Right lobe of liver (tissue), 6 donors: ENCODE measurements at regions not wholly inside any gene's neighbourhood (a gene's known extent, or its start where the extent isn't known, plus 50 kb on each side); places are given as distances from the start of the nearest gene placed in this dataset.
A peak's percentile ranks its signal among the peaks of the same experiment; 100 is the strongest.

ENCODE experiments used
- ATAC-seq, 4 donors: fragments of 200-7000 bp; cut with Tn5 transposase; one replicate each; pipeline ENCODE4 v1.9.1; 2020; ENCODE audit warnings: mild to moderate bottlenecking in 4 of 4, moderate library complexity in 4 of 4
- DNase-seq, 3 donors: peaks; one replicate each; pipeline ENCODE4 v3.0.0-alpha.2; 2020
- H3K27ac ChIP-seq, 3 donors: fragments of 200-600 bp; one replicate each; pipeline ENCODE4 v1.8.0; 2022
- H3K27me3 ChIP-seq, 2 donors: fragments of 200-600 bp; one replicate each; pipeline ENCODE4 v1.8.0; 2022
- H3K36me3 ChIP-seq, 4 donors: fragments of 200-600 bp; sonication (generic) in 1 of 4; one replicate each; pipeline versions ENCODE4 v1.5.1 to v1.8.0; 2017 to 2022; ENCODE audit warnings: control low read depth in 1 of 4
- H3K4me1 ChIP-seq, 4 donors: fragments of 200-600 bp; sonication (generic) in 1 of 4; one replicate each; pipeline versions ENCODE4 v1.5.1 to v1.8.0; 2017 to 2022; ENCODE audit warnings: control low read depth in 1 of 4
- H3K4me3 ChIP-seq, 3 donors: fragments of 200-600 bp; one replicate each; pipeline ENCODE4 v1.8.0; 2022
- H3K9me3 ChIP-seq, 4 donors: fragments of 200-600 bp; sonication (generic) in 1 of 4; one replicate each; pipeline versions ENCODE4 v1.5.1 to v1.8.0; 2017 to 2022; ENCODE audit warnings: control low read depth in 1 of 4
- POLR2A ChIP-seq: fragments of 450-650 bp; IDR thresholded peaks from one replicate; pipeline ENCODE4 v1.6.1; 2017; ENCODE audit warnings: antibody characterized with exemption, mild to moderate bottlenecking
- WGBS: methylation state at CpG from one replicate; pipeline ENCODE4 v1.1.6; 2018; ENCODE audit warnings: low coverage, low lambda C conversion rate; ENCODE audit not compliant: insufficient coverage; ENCODE audit errors: missing lambda C conversion rate; 5-methylcytosine and 5-hydroxymethylcytosine counted together
- intact Hi-C, 2 donors: fragments of 100-400 bp; cut with DNase I; formaldehyde crosslinking; loops; one replicate each; pipeline versions ENCODE4 v1.11.2 to v1.14.1; 2022
- TF ChIP-seq, protein P1 (sequence below), 4 donors: fragments of 200-600 bp in 3 of 4; fragments of 450-650 bp in 1 of 4; IDR thresholded peaks; one replicate each; pipeline versions ENCODE4 v1.5.1 to v1.8.0; 2016 to 2022; ENCODE audit warnings: antibody characterized with exemption in 4 of 4, mild to moderate bottlenecking in 2 of 4
- donor health status: DM: no; HTN: yes; CAD: no.
- donor health status: DM: no; HTN: no; CAD: no.
- donor health status: DM: no; HTN: no; CAD: no.
- donor health status: DM: no; HTN: yes; CAD: no.
- donor health status: DM: no; HTN: yes; CAD: no.

DNA sequence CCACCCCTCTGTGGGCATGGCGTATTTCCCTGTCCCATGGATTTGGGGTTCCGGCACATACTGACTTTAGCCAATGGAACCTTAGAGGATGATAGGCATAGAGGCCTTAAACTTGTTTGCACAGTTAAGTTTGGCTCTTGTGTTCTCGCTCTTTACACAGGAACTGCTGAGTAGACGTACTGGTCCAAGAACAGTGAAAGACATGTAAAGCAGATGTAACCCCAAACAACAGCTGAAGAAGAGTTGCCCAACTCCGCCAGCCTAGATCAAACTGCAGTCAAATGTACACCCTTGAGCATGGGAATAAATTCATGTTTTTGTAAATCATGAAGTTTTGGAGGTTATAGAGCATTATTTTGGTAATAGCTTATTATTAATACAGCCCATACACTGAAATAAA lies 260.0 kb upstream of the NREP start:
- Histone ChIP-seq H3K36me3 (no peaks in the 10 kb centered on the region), H3K4me1 (peaks cover 0 to 6% (median 0%) of the 10 kb centered on the region in 4 donors), H3K27me3 (no peaks in the 10 kb centered on the region), H3K9me3 (no peaks in the 10 kb centered on the region), H3K27ac (no peak overlapping the region), H3K4me3 (no peak overlapping the region)
- TF ChIP-seq, protein P1, sequence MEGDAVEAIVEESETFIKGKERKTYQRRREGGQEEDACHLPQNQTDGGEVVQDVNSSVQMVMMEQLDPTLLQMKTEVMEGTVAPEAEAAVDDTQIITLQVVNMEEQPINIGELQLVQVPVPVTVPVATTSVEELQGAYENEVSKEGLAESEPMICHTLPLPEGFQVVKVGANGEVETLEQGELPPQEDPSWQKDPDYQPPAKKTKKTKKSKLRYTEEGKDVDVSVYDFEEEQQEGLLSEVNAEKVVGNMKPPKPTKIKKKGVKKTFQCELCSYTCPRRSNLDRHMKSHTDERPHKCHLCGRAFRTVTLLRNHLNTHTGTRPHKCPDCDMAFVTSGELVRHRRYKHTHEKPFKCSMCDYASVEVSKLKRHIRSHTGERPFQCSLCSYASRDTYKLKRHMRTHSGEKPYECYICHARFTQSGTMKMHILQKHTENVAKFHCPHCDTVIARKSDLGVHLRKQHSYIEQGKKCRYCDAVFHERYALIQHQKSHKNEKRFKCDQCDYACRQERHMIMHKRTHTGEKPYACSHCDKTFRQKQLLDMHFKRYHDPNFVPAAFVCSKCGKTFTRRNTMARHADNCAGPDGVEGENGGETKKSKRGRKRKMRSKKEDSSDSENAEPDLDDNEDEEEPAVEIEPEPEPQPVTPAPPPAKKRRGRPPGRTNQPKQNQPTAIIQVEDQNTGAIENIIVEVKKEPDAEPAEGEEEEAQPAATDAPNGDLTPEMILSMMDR (IDR thresholded peaks at IDR 0.05): no peak
- no peak for TF ChIP-seq POLR2A
- WGBS: 90% methylated on average over 5 of the region's 5 CpGs
- intact Hi-C loops: no loop called here
- ATAC-seq (no peak), DNase-seq (no peak)

GRCh38 chr5:112014783-112015395 lies 257.9 kb upstream of the NREP start:
- Histone ChIP-seq H3K27ac (no peak overlapping the region), H3K4me1 (peaks cover 0 to 8% (median 0%) of the 10 kb centered on the region in 4 donors), H3K36me3 (no peaks in the 10 kb centered on the region), H3K4me3 (no peak overlapping the region), H3K9me3 (no peaks in the 10 kb centered on the region), H3K27me3 (no peaks in the 10 kb centered on the region)
- intact Hi-C loops: no loop called here
- DNase-seq (no peak), ATAC-seq (no peak)
- TF ChIP-seq POLR2A: no peak
- TF ChIP-seq, protein P1 (IDR thresholded peaks at IDR 0.05): no peak

- intact Hi-C loops: no loop called here
- Histone ChIP-seq H3K9me3 (no peaks in the 10 kb centered on the region), H3K36me3 (no peaks in the 10 kb centered on the region), H3K27ac (no peak overlapping the region), H3K4me3 (no peak overlapping the region), H3K4me1 (peaks cover 0 to 8% (median 0%) of the 10 kb centered on the region in 4 donors), H3K27me3 (no peaks in the 10 kb centered on the region)
- peak in 1 of 4 donors; percentile 37 for ATAC-seq
- no peak for TF ChIP-seq POLR2A
- TF ChIP-seq, protein P1 (IDR thresholded peaks at IDR 0.05): no peak
- no peak for DNase-seq
Measured at GRCh38 chr5:112013660-112014059, 256.7 kb upstream of the NREP start.

GRCh38 chr5:112012104-112012503 lies 255.1 kb upstream of the NREP start:
- WGBS: 17% methylated on average over 1 of the region's 1 CpG
- DNase-seq (no peak), ATAC-seq (peak in 2 of 4 donors; percentile 34 to 41)
- Histone ChIP-seq H3K4me1 (peaks cover 0 to 8% (median 0%) of the 10 kb centered on the region in 4 donors), H3K9me3 (no peaks in the 10 kb centered on the region), H3K27me3 (no peaks in the 10 kb centered on the region), H3K36me3 (no peaks in the 10 kb centered on the region), H3K27ac (no peak overlapping the region), H3K4me3 (no peak overlapping the region)
- no peak for TF ChIP-seq POLR2A
- TF ChIP-seq, protein P1 (IDR thresholded peaks at IDR 0.05): no peak
- intact Hi-C loops: no loop called here

DNA sequence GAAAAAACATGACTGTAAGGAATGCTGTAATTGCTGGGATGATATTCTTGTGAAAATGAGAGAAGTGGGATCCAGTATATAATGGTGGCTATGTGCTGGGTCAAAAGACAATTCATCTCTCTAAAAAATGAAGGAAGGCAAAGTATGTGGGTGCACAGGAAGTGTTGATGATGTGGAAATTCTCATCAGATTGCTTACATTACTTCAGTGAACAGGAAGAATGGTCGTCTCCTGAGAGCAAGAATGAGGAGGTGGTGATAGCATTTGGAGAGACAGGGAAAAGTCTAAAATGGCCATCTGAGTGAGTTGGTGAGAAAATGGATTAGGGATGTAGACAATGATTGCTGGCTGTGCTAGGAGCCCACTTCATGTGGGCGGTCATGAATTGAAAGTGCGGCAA lies 253.5 kb upstream of the NREP start:
- no peaks in the 10 kb centered on the region for H3K36me3 ChIP-seq
- DNase-seq (no peak), ATAC-seq (no peak)
- TF ChIP-seq, protein P1 (IDR thresholded peaks at IDR 0.05): no peak
- no peak for TF ChIP-seq POLR2A
- intact Hi-C loops: no loop called here
- no peak overlapping the region for H3K27ac ChIP-seq
- H3K9me3 ChIP-seq: no peaks in the 10 kb centered on the region
- no peak overlapping the region for H3K4me3 ChIP-seq
- H3K27me3 ChIP-seq: no peaks in the 10 kb centered on the region
- WGBS: 77% methylated on average over 3 of the region's 3 CpGs
- H3K4me1 ChIP-seq: peaks cover 0 to 8% (median 0%) of the 10 kb centered on the region in 4 donors
